Muscle of leg (tissue), 3 donors: ENCODE measurements at regions not wholly inside any gene's neighbourhood (a gene's known extent, or its start where the extent isn't known, plus 50 kb on each side); places are given as distances from the start of the nearest gene placed in this dataset.
"Not testable (repeated sequence)": the region's sequence is repeated elsewhere in the genome, so short reads cannot be mapped to it uniquely, and the experiment has no call there.

Experiments
- DNase-seq: peaks from one replicate; pipeline ENCODE4 v3.0.0; 2013
- H3K27ac ChIP-seq: one replicate; pipeline ENCODE4 v1.5.1; 2013; ENCODE audit warnings: mild to moderate bottlenecking, low read length, control low read depth
- H3K27me3 ChIP-seq: one replicate; pipeline ENCODE4 v1.6.1; 2013; ENCODE audit warnings: low read length; ENCODE audit not compliant: control insufficient read depth, insufficient read depth
- H3K36me3 ChIP-seq: one replicate; pipeline ENCODE4 v1.6.1; 2013; ENCODE audit warnings: low read length; ENCODE audit not compliant: control insufficient read depth, insufficient read depth
- H3K4me1 ChIP-seq: one replicate; pipeline ENCODE4 v1.6.1; 2013; ENCODE audit warnings: low read length; ENCODE audit not compliant: control insufficient read depth, insufficient read depth
- H3K4me3 ChIP-seq: one replicate; pipeline ENCODE4 v1.5.1; 2013; ENCODE audit warnings: low read length, control low read depth
- H3K9me3 ChIP-seq: replicated peaks from 2 replicates; pipeline ENCODE4 v1.6.1; 2013; ENCODE audit warnings: low read depth, low read length; ENCODE audit not compliant: control insufficient read depth
- WGBS: methylation state at CpG from one replicate; pipeline ENCODE4 v1.1.5; 2013; ENCODE audit warnings: missing lambda C conversion rate; ENCODE audit not compliant: insufficient coverage; 5-methylcytosine and 5-hydroxymethylcytosine counted together

- H3K27me3 ChIP-seq, DNase-seq, H3K4me1 ChIP-seq, H3K27ac ChIP-seq, H3K9me3 ChIP-seq, H3K4me3 ChIP-seq, H3K36me3 ChIP-seq: not testable (repeated sequence)
- no CpG with 5 or more reads among the region's 9 CpGs for WGBS
Observed at GRCh38 chr17:21782107-21782506, 89.8 kb downstream of the KCNJ18 start.

GRCh38 chr17:21782604-21783003 lies 90.3 kb downstream of the KCNJ18 start:
- not testable (repeated sequence) for H3K27ac ChIP-seq, H3K4me3 ChIP-seq, H3K36me3 ChIP-seq, H3K27me3 ChIP-seq, H3K9me3 ChIP-seq, H3K4me1 ChIP-seq, DNase-seq
- 74% methylated on average over 5 of the region's 6 CpGs for WGBS

GRCh38 chr17:21783017-21783416 lies 90.7 kb downstream of the KCNJ18 start:
- not testable (repeated sequence) for H3K4me1 ChIP-seq, H3K36me3 ChIP-seq, DNase-seq, H3K4me3 ChIP-seq, H3K27me3 ChIP-seq, H3K27ac ChIP-seq, H3K9me3 ChIP-seq
- 73% methylated on average over 2 of the region's 8 CpGs for WGBS

DNA sequence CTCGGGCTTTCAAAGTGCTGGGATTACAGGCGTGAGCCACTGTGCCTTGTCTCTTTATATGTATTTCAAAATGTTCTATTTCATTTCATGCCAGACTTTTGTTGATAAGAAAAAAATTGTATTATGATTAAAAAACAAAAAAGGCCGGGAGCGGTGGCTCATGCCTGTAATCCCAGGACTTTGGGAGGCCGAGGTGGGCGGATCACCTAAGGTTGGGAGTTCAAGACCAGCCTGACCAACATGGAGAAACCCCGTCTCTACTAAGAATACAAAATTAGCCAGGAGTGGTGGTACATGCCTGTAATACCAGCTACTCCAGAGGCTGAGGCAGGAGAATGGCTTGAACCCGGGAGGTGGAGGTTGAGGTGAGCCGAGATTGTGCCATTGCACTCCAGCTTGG lies 121.9 kb downstream of the KCNJ18 start:
- 87% methylated on average over 5 of the region's 9 CpGs for WGBS

DNA sequence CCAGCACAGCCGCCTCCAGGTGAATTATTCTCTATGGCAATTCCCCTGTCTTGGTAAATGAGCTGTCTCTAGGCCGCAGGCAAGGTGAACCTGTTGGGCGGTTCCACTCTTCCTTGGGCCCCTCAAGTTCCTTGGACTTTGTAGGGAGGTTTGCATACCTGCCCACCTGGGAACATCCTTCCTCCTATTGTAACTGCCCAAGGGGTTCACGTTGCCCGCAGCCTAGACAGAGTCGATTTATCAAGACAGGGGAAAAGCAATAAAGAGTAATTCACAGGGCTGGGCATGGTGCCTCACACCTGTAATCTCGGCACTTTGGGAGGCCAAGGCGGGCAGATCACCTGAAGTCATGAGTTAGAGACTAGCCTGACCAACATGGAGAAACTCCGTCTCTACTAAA lies 122.5 kb downstream of the KCNJ18 start:
- DNase-seq: no peak
- Histone ChIP-seq H3K4me3 (no peak overlapping the region), H3K27ac (no peak overlapping the region), H3K27me3 (no peaks in the 10 kb centered on the region), H3K36me3 (no peaks in the 10 kb centered on the region), H3K9me3 (peaks cover 32% of the 10 kb centered on the region), H3K4me1 (no peaks in the 10 kb centered on the region)
- WGBS: 88% methylated on average over 9 of the region's 9 CpGs

More for the DNA sequence above, 121.9 kb downstream of the KCNJ18 start:
- not testable (repeated sequence) for H3K4me3 ChIP-seq, H3K4me1 ChIP-seq, DNase-seq, H3K27me3 ChIP-seq, H3K27ac ChIP-seq, H3K36me3 ChIP-seq
- H3K9me3 ChIP-seq: peaks cover 32% of the 10 kb centered on the region

- 66% methylated on average over 5 of the region's 11 CpGs for WGBS
- Histone ChIP-seq H3K27me3 (no peaks in the 10 kb centered on the region), H3K4me1 (no peaks in the 10 kb centered on the region), H3K4me3 (no peak overlapping the region), H3K9me3 (peaks cover 35% of the 10 kb centered on the region), H3K27ac (no peak overlapping the region), H3K36me3 (no peaks in the 10 kb centered on the region)
- no peak for DNase-seq
Observed at GRCh38 chr17:21815352-21816063, 123.2 kb downstream of the KCNJ18 start.

DNA sequence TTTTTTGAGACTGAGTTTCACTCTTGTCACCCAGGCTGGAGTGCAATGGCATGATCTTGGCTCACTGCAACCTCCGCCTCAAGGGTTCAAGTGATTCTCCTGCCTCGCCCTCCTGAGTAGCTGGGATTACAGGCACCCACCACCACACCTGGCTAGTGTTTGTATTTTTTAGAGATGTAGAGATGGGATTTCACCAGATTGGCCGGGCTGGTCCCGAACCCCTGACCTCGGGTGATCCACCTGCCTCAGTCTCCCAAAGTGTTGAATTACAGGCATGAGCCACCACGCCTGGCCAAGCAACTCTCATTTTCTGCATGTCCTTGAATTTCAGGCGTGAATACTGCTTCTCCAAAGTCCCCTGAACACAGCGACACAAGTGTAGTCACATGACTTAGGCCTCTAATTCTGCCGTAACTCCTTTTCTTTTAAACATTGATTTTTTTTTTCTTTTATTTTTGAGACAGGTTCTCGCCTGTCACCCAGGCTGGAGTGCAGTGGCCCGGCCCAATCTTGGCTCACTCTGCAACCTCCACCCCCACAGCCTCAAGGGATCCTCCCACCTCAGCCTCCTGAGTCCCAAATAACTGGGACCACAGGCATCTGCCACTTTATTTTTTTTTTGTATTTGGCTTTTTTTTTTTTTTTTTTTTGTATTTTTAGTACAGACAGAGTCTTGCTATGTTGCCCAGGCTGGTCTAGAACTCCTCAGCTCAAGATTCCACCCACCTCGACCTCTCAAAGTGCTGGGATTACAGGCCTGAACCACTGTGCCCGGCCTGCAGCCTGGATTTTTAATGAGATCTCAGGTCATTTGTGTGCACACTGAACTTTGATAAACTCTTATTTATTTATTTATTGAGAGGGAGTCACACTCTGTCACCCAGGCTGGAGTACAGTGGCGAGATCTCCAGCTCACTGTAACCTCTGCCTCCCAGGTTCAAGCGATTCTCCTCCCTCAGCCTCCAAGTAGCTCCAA lies 124.6 kb downstream of the KCNJ18 start:
- H3K36me3 ChIP-seq: no peaks in the 10 kb centered on the region
- no peaks in the 10 kb centered on the region for H3K4me1 ChIP-seq
- no peaks in the 10 kb centered on the region for H3K27me3 ChIP-seq
- WGBS: 79% methylated on average over 11 of the region's 15 CpGs
- peaks cover 38% of the 10 kb centered on the region for H3K9me3 ChIP-seq
- DNase-seq: no peak
- no peak overlapping the region for H3K27ac ChIP-seq
- H3K4me3 ChIP-seq: no peak overlapping the region

- WGBS: 73% methylated on average over 5 of the region's 7 CpGs
- no peaks in the 10 kb centered on the region for H3K27me3 ChIP-seq
Observed at GRCh38 chr17:21817791-21818364, 125.6 kb downstream of the KCNJ18 start.

GRCh38 chr17:21823090-21823489 lies 130.8 kb downstream of the KCNJ18 start:
- no peaks in the 10 kb centered on the region for H3K36me3 ChIP-seq
- no peaks in the 10 kb centered on the region for H3K4me1 ChIP-seq
- H3K27me3 ChIP-seq: no peaks in the 10 kb centered on the region
- no peak overlapping the region for H3K4me3 ChIP-seq
- H3K9me3 ChIP-seq: peaks cover 18% of the 10 kb centered on the region
- 50% methylated on average over 1 of the region's 1 CpG for WGBS
- no peak overlapping the region for H3K27ac ChIP-seq
- DNase-seq: no peak

More at GRCh38 chr17:21817791-21818364, 125.6 kb downstream of the KCNJ18 start:
- Histone ChIP-seq H3K27ac (no peak overlapping the region), H3K9me3 (peaks cover 42% of the 10 kb centered on the region), H3K36me3 (no peaks in the 10 kb centered on the region), H3K4me1 (no peaks in the 10 kb centered on the region), H3K4me3 (no peak overlapping the region)
- DNase-seq: no peak

- Histone ChIP-seq H3K36me3 (no peaks in the 10 kb centered on the region), H3K4me3 (no peak overlapping the region), H3K27ac (no peak overlapping the region), H3K27me3 (no peaks in the 10 kb centered on the region), H3K4me1 (no peaks in the 10 kb centered on the region), H3K9me3 (peaks cover 14% of the 10 kb centered on the region)
- WGBS: no CpG with 5 or more reads among the region's 4 CpGs
- DNase-seq: no peak
Observed at GRCh38 chr17:21823643-21824042, 131.3 kb downstream of the KCNJ18 start.
